GM19397 (cell line): ENCODE measurements at regions not wholly inside any gene's neighbourhood (a gene's known extent, or its start where the extent isn't known, plus 50 kb on each side); places are given as distances from the start of the nearest gene placed in this dataset.

Source experiments
- ATAC-seq: cut with Tn5 transposase; IDR thresholded peaks from one replicate; pipeline ENCODE4 v1.9.1; 2021; ENCODE audit warnings: mild to moderate bottlenecking, moderate library complexity; ENCODE audit not compliant: unreplicated experiment

DNA sequence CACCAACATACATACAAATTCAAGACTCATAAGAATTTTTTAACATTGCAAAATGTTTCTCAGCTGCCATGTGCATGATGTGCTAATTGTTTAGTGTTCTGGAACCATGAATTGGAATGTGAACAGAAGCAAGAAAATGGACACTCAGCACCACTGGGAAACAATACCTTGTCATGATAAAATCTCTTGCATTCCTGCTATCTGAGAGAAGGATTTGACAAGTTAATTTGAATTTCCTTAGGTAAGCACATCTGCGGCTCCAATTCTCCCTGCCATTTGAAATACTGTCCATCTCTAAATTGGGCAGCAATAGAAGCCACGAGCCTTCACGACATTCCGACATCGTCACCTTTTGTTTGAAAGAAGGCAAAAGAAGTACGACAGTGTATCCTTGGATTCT lies 1104.6 kb upstream of the MAP3K7 start:
- ATAC-seq = no peak

DNA sequence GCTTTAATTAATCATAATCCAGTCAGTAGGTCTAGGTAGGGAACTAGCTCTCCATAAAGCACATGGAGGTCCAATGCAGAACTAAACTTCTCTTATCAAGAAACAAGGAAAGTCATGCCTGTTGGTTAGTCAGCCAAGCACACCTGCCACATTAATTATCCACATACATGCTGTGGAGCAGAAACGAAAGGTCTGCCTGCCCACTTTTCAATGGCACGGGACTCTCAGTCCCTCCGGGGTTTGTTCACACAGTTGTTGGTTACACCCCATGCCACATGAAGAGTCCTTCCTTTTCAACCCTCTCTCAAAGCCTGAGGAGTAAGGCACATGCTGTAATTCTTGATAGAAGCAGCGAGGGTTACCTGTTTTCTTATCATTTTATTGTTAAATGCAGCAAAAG lies 1096.4 kb upstream of the MAP3K7 start:
- ATAC-seq = no peak

DNA sequence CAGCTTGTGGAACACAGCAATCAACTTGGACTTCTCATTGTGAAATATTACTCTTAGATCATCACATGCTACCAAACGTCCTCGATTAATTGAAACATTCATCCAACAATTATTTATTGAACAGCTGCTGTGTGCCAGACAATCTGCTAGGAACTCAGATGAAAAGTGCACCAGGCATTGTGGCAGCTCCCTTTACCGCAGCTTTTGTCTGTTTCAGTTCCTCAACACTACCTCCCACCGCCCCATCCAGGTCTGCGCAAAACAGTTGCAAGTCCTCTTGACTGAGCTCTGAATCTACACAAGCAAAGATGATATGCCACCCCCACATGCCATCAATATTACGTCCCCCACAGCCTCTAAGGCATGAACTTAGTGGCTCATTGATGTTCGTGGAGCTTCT lies 1094.4 kb upstream of the MAP3K7 start:
- ATAC-seq = no peak

DNA sequence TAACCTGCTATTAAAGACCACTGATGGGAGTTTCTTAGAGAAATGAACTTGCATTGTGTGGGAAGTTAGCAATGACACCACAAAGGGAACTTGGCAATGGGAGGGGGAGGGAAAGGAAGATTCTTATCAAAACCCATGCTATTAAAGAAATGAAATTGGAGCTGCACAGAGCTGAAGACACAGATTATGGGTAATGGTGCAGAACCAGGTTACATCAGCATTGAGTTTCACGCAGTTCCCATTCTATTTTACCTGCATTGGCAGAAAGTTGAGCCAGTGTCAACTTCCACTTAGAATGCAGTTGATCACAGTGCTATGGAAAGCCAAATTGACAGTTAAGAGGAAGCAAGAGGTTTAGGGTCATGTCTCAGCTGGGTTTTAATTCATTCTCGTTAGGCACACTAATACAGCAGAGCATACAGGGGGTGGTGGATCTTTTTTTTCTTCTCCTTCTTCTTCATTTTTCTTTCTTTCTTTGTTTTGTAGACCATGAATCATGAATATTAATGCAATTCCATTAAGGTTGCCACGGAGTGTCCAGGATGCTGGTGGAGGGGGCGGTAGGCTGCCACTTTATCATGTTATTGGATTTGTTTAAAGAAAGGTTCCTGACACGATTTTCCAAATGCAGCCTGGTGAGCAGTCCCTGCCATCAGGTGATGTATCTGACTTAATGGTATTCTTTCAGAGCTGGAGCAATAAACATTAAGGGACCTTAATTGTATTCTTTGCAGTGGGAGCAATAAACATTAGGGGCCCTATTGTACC lies 1092.0 kb upstream of the MAP3K7 start:
- ATAC-seq = no peak

DNA sequence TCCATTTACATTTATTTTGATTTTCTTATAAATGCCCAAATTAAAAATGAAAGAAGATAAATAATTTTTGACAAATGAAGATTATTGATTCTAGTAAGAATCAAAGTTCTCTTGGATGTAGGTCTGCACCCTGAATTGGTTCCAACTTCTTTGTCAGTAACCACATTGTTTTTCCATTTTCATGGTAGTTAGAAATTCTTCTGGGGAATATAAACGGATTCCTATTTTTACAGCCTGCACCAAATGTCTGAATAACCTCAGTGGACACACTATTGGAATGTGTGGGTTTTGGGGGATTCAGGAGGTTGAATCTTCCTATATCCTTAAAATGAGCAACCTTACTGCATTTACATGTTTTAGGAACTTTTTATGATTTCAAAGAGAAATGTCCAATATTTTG lies 1085.3 kb upstream of the MAP3K7 start:
- no peak for ATAC-seq

- ATAC-seq = no peak
Measured at GRCh38 chr6:91669871-91670268, 1083.0 kb upstream of the MAP3K7 start.

GRCh38 chr6:91669154-91669870 lies 1082.4 kb upstream of the MAP3K7 start:
- ATAC-seq = no peak

DNA sequence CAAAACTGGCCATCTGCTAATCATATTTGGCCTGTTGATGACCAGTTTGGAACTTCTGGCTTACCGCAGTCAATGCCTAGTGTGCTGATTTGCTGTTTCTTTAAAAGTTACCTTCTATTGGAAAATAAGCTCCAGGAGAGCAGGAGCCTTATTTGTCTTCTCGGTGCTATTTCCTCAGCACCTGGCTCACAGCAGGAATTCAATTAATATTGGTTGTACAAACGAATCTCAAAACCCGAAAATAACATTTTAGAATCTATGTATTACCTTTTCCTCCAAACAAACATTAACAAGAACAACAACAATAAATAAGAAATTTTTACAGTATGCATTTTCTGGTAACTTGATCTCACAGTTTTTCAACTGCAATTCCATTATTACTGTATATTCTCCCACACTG lies 1080.7 kb upstream of the MAP3K7 start:
- ATAC-seq = no peak

GRCh38 chr6:91664327-91664959 lies 1077.6 kb upstream of the MAP3K7 start:
- ATAC-seq = peak; percentile 52

DNA sequence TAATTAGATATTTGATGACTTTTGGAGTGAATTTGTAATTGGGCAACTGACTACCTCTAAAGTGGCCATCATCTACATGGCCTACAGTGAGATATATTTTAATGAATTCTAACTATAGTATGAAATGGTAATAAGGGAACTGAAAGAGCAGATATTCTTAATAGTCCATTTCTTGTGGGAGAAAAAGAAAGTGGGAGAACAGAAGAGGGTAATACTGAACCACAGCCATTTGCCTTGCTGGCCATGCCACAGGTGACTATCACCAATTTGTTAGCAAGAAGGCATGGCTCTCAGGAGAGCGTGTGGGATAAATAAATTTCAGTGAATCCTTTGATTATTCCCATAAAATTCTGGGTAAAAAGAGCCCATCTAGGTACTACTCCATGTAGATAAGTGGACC lies 1074.0 kb upstream of the MAP3K7 start:
- no peak for ATAC-seq

- no peak for ATAC-seq
Measured at GRCh38 chr6:91659891-91660290, 1073.0 kb upstream of the MAP3K7 start.

- ATAC-seq = no peak
Measured at GRCh38 chr6:91654793-91655192, 1067.9 kb upstream of the MAP3K7 start.

DNA sequence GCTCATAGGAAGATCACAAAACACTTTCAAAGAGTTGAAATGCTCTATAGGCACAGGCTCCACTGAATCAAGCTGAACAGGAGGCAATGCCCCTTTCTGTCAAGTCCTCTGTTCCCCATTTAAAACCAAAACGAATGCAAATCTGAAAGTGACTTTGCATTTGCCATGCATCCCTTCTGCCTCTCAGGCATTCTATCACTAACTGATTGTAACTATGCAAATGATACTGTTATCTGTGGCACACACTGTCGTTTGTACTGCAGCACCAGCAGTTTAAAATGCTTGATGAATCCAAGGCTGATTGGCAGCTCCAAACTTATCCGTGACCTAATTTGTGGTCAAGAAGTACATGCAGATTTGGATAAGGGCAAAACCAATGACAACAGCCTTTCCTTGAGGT lies 1067.5 kb upstream of the MAP3K7 start:
- no peak for ATAC-seq

DNA sequence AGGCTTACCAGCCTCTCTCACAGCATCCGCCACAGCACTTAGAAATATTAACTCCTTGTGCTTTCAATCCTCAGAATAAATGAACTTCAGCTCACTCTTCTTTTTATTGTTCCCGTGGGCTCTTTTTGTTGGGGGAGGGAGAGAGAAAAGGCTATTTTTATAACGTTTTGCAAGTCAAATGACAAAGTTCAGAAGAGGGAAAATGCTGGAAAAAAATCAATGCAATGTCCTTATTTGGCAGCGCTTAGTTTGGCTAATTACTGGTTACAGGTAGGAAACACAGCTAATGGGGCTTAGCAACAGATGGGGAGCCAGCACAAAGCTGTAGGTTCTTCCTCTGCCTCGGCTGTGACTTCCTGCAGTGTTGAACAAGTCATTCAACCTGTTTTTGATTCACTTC lies 1067.0 kb upstream of the MAP3K7 start:
- no peak for ATAC-seq

DNA sequence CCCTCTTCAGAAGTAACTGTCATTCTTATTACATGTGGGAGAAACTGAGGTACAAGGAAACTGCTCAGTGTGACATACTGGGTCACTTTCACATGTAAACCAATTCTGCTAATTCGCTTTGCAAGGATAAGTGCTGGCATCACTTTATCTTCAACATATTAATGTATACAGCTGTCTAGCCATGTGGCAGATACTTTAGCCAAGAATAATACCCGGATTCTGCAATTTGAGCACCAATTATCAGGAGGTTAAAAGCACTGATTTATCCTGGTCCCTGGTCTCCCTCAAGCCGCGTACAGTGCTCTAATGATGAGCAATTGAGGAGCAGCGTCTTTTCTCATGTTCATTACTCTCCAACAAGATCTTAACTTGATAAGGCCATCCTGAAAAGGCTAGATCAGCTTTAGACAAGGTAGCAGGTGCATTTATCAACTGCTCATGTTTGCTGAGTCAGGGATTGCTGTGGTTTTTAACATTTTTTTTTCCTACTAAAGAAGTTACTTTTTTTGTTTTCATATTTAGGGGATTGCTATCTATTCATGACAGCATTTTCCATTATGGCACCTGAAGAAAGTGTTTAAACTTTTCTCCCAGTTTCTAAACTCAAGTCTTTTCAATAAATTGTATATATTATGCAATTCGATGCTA lies 1066.3 kb upstream of the MAP3K7 start:
- ATAC-seq = no peak

DNA sequence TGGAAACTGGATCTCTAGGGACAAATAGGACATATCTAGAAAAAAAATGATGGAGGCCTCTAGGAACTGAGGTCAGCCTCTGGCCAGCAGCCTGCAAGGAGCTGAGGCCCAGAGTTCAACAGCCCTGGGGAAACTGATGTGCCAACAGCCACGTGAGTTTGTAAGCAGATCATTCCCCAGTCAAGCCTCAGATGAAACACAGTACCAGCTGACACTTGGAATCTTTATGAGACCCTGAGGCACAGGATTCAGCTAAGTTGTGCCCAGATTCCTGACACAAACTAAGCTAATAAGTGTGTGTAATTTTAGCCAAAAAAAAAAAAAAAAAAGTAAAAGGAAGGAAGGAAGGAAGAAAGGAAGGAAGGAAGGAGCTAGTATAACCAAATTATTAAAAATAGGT lies 1059.8 kb upstream of the MAP3K7 start:
- ATAC-seq = no peak

- no peak for ATAC-seq
Measured at GRCh38 chr6:91645811-91646210, 1058.9 kb upstream of the MAP3K7 start.

- no peak for ATAC-seq
Measured at GRCh38 chr6:91637217-91637616, 1050.3 kb upstream of the MAP3K7 start.

- ATAC-seq = no peak
Measured at GRCh38 chr6:91634791-91635190, 1047.9 kb upstream of the MAP3K7 start.

DNA sequence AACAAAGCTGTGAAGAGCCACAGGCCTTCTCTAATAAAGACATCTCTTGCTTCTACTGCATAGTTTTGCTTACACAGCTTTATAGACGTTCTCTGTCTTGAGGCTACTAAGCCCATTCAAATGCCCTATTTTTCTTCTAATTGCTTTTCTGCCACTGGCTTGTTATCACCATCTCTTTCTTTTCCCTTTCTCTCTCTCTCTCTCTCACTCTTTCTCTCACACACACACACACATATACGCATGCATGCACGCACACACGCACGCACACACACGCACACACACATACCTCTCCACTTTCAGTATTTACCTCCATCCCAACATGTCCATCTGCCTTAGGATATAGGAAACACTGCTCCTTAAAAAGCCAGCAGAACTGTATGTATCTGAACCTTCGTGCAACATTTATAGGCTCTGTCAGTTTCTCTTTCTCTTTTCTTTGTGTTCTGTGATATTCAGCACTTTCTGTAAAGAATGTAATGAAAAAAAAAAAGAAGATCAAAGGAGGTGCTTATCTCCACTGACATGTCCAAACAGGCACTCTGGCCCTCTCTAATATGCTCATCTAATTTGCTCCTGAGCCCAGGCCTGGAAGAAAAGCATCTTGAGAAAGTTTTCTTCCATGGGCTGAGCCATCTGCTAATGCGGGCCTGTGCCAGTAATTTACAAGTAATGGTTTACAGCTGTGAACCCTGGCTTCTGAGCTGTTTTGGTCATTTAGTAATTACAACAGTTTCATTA lies 1046.7 kb upstream of the MAP3K7 start:
- ATAC-seq = no peak

DNA sequence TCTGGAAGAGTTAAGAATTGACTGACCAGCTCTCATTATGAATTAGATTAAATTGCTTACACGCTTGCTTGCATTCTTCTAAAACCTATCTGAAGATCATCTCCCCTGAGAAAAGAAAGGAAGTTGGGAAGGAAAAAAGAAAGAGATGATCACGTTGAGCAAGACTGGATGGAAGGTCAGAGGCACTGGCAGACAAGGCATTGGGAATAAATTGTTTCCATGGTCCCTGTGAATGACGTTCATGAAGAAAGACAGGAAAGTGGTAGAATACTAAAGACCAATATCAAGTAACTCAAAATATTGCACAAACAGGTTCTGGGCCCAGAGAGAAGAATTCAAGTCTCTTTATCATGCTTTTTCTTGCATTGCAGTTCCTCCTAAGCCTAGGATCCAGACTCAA lies 1045.4 kb upstream of the MAP3K7 start:
- no peak for ATAC-seq
